PC-3 (cell line): ENCODE measurements at regions not wholly inside any gene's neighbourhood (a gene's known extent, or its start where the extent isn't known, plus 50 kb on each side); places are given as distances from the start of the nearest gene placed in this dataset.

Source experiments
- EZH2 ChIP-seq: fragments of 300-600 bp; sonication (generic); IDR thresholded peaks from one replicate; pipeline ENCODE4 v1.6.1; 2017; ENCODE audit warnings: antibody characterized with exemption, mild to moderate bottlenecking, low read length; ENCODE audit not compliant: unreplicated experiment
- TF ChIP-seq, protein P1 (sequence below): fragments of 300-600 bp; sonication (generic); conservative IDR thresholded peaks from 2 replicates; pipeline ENCODE4 v1.5.1; 2017; ENCODE audit warnings: antibody characterized with exemption, low read depth, mild to moderate bottlenecking, low read length

DNA sequence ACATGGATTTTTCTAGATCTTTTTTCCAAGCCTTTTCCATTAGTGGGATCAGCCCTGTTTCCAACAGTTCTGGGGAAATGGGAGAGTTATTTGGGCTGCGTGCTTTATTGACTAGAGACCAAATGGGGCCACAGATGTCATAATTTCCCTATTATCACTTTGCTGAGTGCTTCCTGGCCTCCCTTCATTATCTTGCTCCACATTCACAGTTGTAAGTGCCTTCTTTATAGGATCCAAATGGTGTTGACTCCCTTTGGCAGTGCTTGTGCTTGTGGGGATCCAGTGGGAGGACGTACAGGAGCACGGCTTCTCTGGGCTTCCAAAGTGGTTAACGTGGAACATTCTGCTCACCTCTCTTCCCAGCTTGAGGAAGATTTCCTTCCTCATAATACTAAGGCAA lies 141.0 kb upstream of the RMST start:
- TF ChIP-seq, protein P1, sequence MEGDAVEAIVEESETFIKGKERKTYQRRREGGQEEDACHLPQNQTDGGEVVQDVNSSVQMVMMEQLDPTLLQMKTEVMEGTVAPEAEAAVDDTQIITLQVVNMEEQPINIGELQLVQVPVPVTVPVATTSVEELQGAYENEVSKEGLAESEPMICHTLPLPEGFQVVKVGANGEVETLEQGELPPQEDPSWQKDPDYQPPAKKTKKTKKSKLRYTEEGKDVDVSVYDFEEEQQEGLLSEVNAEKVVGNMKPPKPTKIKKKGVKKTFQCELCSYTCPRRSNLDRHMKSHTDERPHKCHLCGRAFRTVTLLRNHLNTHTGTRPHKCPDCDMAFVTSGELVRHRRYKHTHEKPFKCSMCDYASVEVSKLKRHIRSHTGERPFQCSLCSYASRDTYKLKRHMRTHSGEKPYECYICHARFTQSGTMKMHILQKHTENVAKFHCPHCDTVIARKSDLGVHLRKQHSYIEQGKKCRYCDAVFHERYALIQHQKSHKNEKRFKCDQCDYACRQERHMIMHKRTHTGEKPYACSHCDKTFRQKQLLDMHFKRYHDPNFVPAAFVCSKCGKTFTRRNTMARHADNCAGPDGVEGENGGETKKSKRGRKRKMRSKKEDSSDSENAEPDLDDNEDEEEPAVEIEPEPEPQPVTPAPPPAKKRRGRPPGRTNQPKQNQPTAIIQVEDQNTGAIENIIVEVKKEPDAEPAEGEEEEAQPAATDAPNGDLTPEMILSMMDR: no peak
- TF ChIP-seq EZH2: no peak
